Neuronal stem cell (in vitro differentiated cells): ENCODE measurements at regions not wholly inside any gene's neighbourhood (a gene's known extent, or its start where the extent isn't known, plus 50 kb on each side); places are given as distances from the start of the nearest gene placed in this dataset.

Experiments used
- DNase-seq: peaks from one replicate; pipeline ENCODE4 v3.0.0-alpha.2; 2013; ENCODE audit warnings: low spot score
- H2AFZ ChIP-seq: one replicate; pipeline ENCODE4 v1.6.1; 2013; ENCODE audit warnings: mild to moderate bottlenecking, low read length, inconsistent platforms
- H2AK5ac ChIP-seq: 2 replicates; pipeline ENCODE4 v1.6.1; 2013; ENCODE audit warnings: low read depth, mild to moderate bottlenecking, inconsistent platforms, low read length, moderate library complexity, mixed read lengths
- H2BK120ac ChIP-seq: 2 replicates; pipeline ENCODE4 v1.6.1; 2013; ENCODE audit warnings: low read depth, mild to moderate bottlenecking, inconsistent platforms, low read length, moderate library complexity, mixed read lengths
- H2BK12ac ChIP-seq: one replicate; pipeline ENCODE4 v1.6.1; 2013; ENCODE audit warnings: low read length, inconsistent platforms
- H2BK15ac ChIP-seq: 2 replicates; pipeline ENCODE4 v1.6.1; 2013; ENCODE audit warnings: mild to moderate bottlenecking, low read length, inconsistent platforms, mixed read lengths
- H2BK5ac ChIP-seq: one replicate; pipeline ENCODE4 v1.6.1; 2013; ENCODE audit warnings: inconsistent platforms, mild to moderate bottlenecking, low read length, moderate library complexity
- H3K14ac ChIP-seq: one replicate; pipeline ENCODE4 v1.6.1; 2013; ENCODE audit warnings: low read length, inconsistent platforms
- H3K18ac ChIP-seq: 2 replicates; pipeline ENCODE4 v1.6.1; 2013; ENCODE audit warnings: low read length, inconsistent platforms
- H3K23ac ChIP-seq: 2 replicates; pipeline ENCODE4 v1.6.1; 2013; ENCODE audit warnings: low read depth, mild to moderate bottlenecking, mixed read lengths, low read length, inconsistent platforms; ENCODE audit not compliant: poor library complexity
- H3K27ac ChIP-seq: replicated peaks from 3 replicates; pipeline ENCODE4 v1.5.1; 2013; ENCODE audit warnings: low read length, inconsistent platforms
- H3K27me3 ChIP-seq, 3 experiments: 2 replicates each; pipeline ENCODE4 v1.6.1; 2013; ENCODE audit warnings: low read length in 3 of 3, mild to moderate bottlenecking in 2 of 3, inconsistent platforms in 1 of 3, low read depth in 1 of 3, mixed read lengths in 1 of 3, moderate library complexity in 1 of 3; ENCODE audit not compliant: control insufficient read depth in 3 of 3, insufficient read depth in 3 of 3
- H3K36me3 ChIP-seq, 2 donors: replicated peaks in 1 of 2; 2 replicates each; pipeline ENCODE4 v1.6.1; 2013; ENCODE audit warnings: low read length in 2 of 2; ENCODE audit not compliant: control insufficient read depth in 2 of 2, insufficient read depth in 2 of 2
- H3K4ac ChIP-seq: 2 replicates; pipeline ENCODE4 v1.6.1; 2013; ENCODE audit warnings: inconsistent platforms, mild to moderate bottlenecking, low read length, moderate library complexity
- H3K4me1 ChIP-seq, 2 donors: 1 replicate in 1 of 2; 2 replicates in 1 of 2; pipeline ENCODE4 v1.6.1; 2013; ENCODE audit warnings: low read length in 2 of 2, low read depth in 1 of 2; ENCODE audit not compliant: control insufficient read depth in 2 of 2, insufficient read depth in 1 of 2
- H3K4me2 ChIP-seq: one replicate; pipeline ENCODE4 v1.6.1; 2013; ENCODE audit warnings: mild to moderate bottlenecking, low read length, inconsistent platforms; ENCODE audit not compliant: insufficient read depth, poor library complexity, severe bottlenecking
- H3K4me3 ChIP-seq, 2 donors: 2 replicates each; pipeline ENCODE4 v1.5.1; 2013; ENCODE audit warnings: low read length in 2 of 2, mild to moderate bottlenecking in 2 of 2, inconsistent platforms in 1 of 2, moderate library complexity in 1 of 2
- H3K79me1 ChIP-seq: one replicate; pipeline ENCODE4 v1.6.1; 2013; ENCODE audit warnings: low read depth, mild to moderate bottlenecking, inconsistent platforms, low read length, moderate library complexity
- H3K9ac ChIP-seq: one replicate; pipeline ENCODE4 v1.6.1; 2013; ENCODE audit warnings: mild to moderate bottlenecking, low read depth, low read length, inconsistent platforms; ENCODE audit not compliant: poor library complexity
- H3K9me3 ChIP-seq, 2 donors: replicated peaks in 1 of 2; 2 replicates each; pipeline versions ENCODE3 to v1.6.1; 2013; ENCODE audit warnings: low read length in 2 of 2, mild to moderate bottlenecking in 2 of 2, inconsistent platforms in 1 of 2, low read depth in 1 of 2, mixed read lengths in 1 of 2, moderate library complexity in 1 of 2; ENCODE audit not compliant: control insufficient read depth in 2 of 2, insufficient read depth in 1 of 2
- H4K8ac ChIP-seq: one replicate; pipeline ENCODE4 v1.6.1; 2013; ENCODE audit warnings: low read depth, mild to moderate bottlenecking, inconsistent platforms, low read length, moderate library complexity
- H4K91ac ChIP-seq: one replicate; pipeline ENCODE4 v1.6.1; 2013; ENCODE audit warnings: low read length, low read depth, mild to moderate bottlenecking, inconsistent platforms; ENCODE audit not compliant: poor library complexity
- WGBS, 2 donors: extraction: QIAGEN DNeasy Blood & Tissue Kit; methylation state at CpG; one replicate each; pipeline ENCODE4 v1.1.7; 2013; ENCODE audit warnings: missing lambda C conversion rate in 2 of 2, mixed read lengths in 1 of 2; ENCODE audit not compliant: insufficient read length in 2 of 2, insufficient replicate concordance in 1 of 2; ENCODE audit errors: extremely low coverage in 2 of 2; 5-methylcytosine and 5-hydroxymethylcytosine counted together

- Histone ChIP-seq H2BK5ac (no peak overlapping the region), H3K9ac (no peak overlapping the region), H4K8ac (no peak overlapping the region), H2BK12ac (no peak overlapping the region), H3K4me2 (no peak overlapping the region), H3K36me3 (no peaks in the 10 kb centered on the region), H3K18ac (no peak overlapping the region), H3K27ac (no peak overlapping the region), H3K4ac (no peak overlapping the region), H3K79me1 (no peaks in the 10 kb centered on the region), H3K4me3 (no peak overlapping the region), H3K23ac (no peak overlapping the region), H3K27me3 (peaks cover 0 to 2% (median 0%) of the 10 kb centered on the region in 3 experiments), H2BK15ac (no peak overlapping the region), H2AFZ (no peak overlapping the region), H2AK5ac (no peak overlapping the region), H4K91ac (no peak overlapping the region), H3K9me3 (no peaks in the 10 kb centered on the region), H3K4me1 (no peaks in the 10 kb centered on the region), H3K14ac (no peak overlapping the region), H2BK120ac (no peak overlapping the region)
- no peak for DNase-seq
- WGBS, 2 donors: no CpG with 5 or more reads among the region's 2 CpGs
Observed at GRCh38 chr6:78517399-78517798, 350.0 kb upstream of the IRAK1BP1 start.

- Histone ChIP-seq H3K18ac (no peak overlapping the region), H2BK5ac (no peak overlapping the region), H3K27me3 (no peaks in the 10 kb centered on the region), H4K91ac (no peak overlapping the region), H3K4me2 (no peak overlapping the region), H3K9ac (no peak overlapping the region), H2BK120ac (no peak overlapping the region), H3K4me1 (no peaks in the 10 kb centered on the region), H2BK12ac (no peak overlapping the region), H3K4ac (no peak overlapping the region), H3K23ac (no peak overlapping the region), H2BK15ac (no peak overlapping the region), H2AK5ac (no peak overlapping the region), H3K27ac (no peak overlapping the region), H3K9me3 (no peaks in the 10 kb centered on the region), H3K36me3 (no peaks in the 10 kb centered on the region), H3K14ac (no peak overlapping the region), H3K4me3 (no peak overlapping the region), H4K8ac (no peak overlapping the region), H2AFZ (no peak overlapping the region), H3K79me1 (no peaks in the 10 kb centered on the region)
- DNase-seq: no peak
Observed at GRCh38 chr6:78523622-78524021, 343.7 kb upstream of the IRAK1BP1 start.

DNA sequence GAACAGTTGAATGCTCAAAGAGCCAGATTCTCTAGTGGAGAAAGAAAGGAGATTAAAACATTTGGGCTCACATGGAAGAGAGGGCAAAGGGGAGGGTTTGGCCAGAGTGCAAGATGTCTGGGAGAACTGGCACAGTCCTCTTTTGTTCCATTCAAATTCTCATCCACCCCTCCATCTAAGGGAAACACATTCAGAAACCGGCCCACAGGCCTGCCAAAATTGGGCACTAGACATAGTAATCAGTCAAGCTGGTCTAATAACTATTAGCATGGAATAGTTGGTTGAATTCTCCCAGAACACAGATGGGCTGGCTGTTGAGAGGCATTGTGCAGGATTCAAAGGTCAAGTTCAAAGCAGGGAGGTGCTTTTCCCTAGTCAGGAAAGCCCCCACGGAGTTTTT, 341.4 kb upstream of the IRAK1BP1 start:
- Histone ChIP-seq H2AK5ac (no peak overlapping the region), H2AFZ (no peak overlapping the region), H3K79me1 (no peaks in the 10 kb centered on the region), H3K27ac (no peak overlapping the region), H3K9me3 (no peaks in the 10 kb centered on the region), H3K14ac (no peak overlapping the region), H2BK12ac (no peak overlapping the region), H3K4me2 (no peak overlapping the region), H2BK5ac (no peak overlapping the region), H4K8ac (no peak overlapping the region), H3K4me3 (no peak overlapping the region), H2BK120ac (no peak overlapping the region), H3K27me3 (no peaks in the 10 kb centered on the region), H4K91ac (no peak overlapping the region), H3K4ac (no peak overlapping the region), H2BK15ac (no peak overlapping the region), H3K9ac (no peak overlapping the region), H3K36me3 (no peaks in the 10 kb centered on the region), H3K18ac (no peak overlapping the region), H3K4me1 (no peaks in the 10 kb centered on the region), H3K23ac (no peak overlapping the region)
- no peak for DNase-seq
- WGBS, 2 donors: no CpG with 5 or more reads among the region's 2 CpGs

DNA sequence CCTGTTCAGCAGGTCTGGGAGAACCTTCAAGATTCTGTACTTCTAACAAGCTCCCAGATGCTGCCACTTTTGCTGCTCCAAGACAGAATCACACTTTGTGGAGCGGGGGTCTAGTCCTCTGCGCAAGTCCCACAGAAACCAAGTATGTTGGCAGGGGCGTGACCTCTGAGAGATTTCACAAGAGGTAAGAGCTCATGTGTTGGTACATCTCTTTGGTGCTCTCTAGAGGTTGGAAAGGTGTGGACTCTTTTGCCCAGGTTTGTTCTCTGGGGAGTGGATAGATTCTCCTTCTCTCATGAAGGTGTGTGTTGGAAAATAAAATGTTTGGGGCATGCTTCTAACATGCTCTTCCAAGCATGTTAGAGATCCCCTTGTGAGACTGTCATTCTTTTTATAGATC, 340.9 kb upstream of the IRAK1BP1 start:
- Histone ChIP-seq H2AFZ (no peak overlapping the region), H3K23ac (no peak overlapping the region), H3K9ac (no peak overlapping the region), H4K91ac (no peak overlapping the region), H2AK5ac (no peak overlapping the region), H3K18ac (no peak overlapping the region), H3K4me2 (no peak overlapping the region), H3K4me3 (no peak overlapping the region), H2BK120ac (no peak overlapping the region), H3K4ac (no peak overlapping the region), H3K27ac (no peak overlapping the region), H3K36me3 (no peaks in the 10 kb centered on the region), H3K14ac (no peak overlapping the region), H4K8ac (no peak overlapping the region), H3K27me3 (no peaks in the 10 kb centered on the region), H2BK5ac (no peak overlapping the region), H2BK12ac (no peak overlapping the region), H3K79me1 (no peaks in the 10 kb centered on the region), H3K9me3 (no peaks in the 10 kb centered on the region), H2BK15ac (no peak overlapping the region), H3K4me1 (no peaks in the 10 kb centered on the region)
- no CpG with 5 or more reads among the region's 3 CpGs for WGBS, 2 donors
- no peak for DNase-seq
